A673 (cell line): ENCODE measurements at regions not wholly inside any gene's neighbourhood (a gene's known extent, or its start where the extent isn't known, plus 50 kb on each side); places are given as distances from the start of the nearest gene placed in this dataset.

Source experiments
- BruUV-seq: library from RNA; stranded (reverse); fragments of 400-500 nt; replicated peaks from 2 replicates; lab custom pipeline; 2021; lab: Mats Ljungman, UMichigan
- CTCF ChIA-PET: fragments of 300-600 bp; sonication (Branson Sonifier 250); formaldehyde crosslinking; loops from one replicate; lab custom pipeline; 2022; ENCODE audit warnings: antibody characterized with exemption; lab: Charles Lee
- POLR2A ChIA-PET: fragments of 300-600 bp; sonication (Branson Sonifier 250); formaldehyde crosslinking; loops from one replicate; lab custom pipeline; 2022; ENCODE audit warnings: antibody characterized with exemption; ENCODE audit not compliant: low non-redundant PET; lab: Charles Lee
- DNase-seq: peaks from one replicate; pipeline ENCODE4 v3.0.0-alpha.2; 2015; ENCODE audit warnings: low spot score
- H3K27ac ChIP-seq: fragments of 200-600 bp; sonication (generic); 2 replicates; pipeline ENCODE4 v1.5.1; 2016; ENCODE audit warnings: mixed run types, low read depth, mild to moderate bottlenecking, mixed read lengths, antibody characterized with exemption, low read length; ENCODE audit not compliant: poor library complexity, severe bottlenecking
- H3K27me3 ChIP-seq: fragments of 200-600 bp; sonication (generic); replicated peaks from 2 replicates; pipeline ENCODE4 v1.6.1; 2017; ENCODE audit warnings: mixed run types, low read depth, mild to moderate bottlenecking, mixed read lengths, antibody characterized with exemption, low read length; ENCODE audit not compliant: insufficient read depth, poor library complexity
- H3K36me3 ChIP-seq: fragments of 200-600 bp; sonication (generic); 2 replicates; pipeline ENCODE4 v1.6.1; 2016; ENCODE audit warnings: mixed run types, mild to moderate bottlenecking, mixed read lengths, antibody characterized with exemption, low read length; ENCODE audit not compliant: insufficient read depth, poor library complexity, severe bottlenecking
- H3K4me1 ChIP-seq: fragments of 200-600 bp; sonication (generic); 2 replicates; pipeline ENCODE4 v1.6.1; 2017; ENCODE audit warnings: mixed run types, mild to moderate bottlenecking, mixed read lengths, antibody characterized with exemption, low read length; ENCODE audit not compliant: insufficient read depth, poor library complexity, severe bottlenecking
- H3K4me3 ChIP-seq: fragments of 200-600 bp; sonication (generic); 2 replicates; pipeline ENCODE4 v1.5.1; 2016; ENCODE audit warnings: low read depth, mixed run types, mild to moderate bottlenecking, mixed read lengths, low read length; ENCODE audit not compliant: poor library complexity, severe bottlenecking
- H3K9me3 ChIP-seq: fragments of 200-600 bp; sonication (generic); 2 replicates; pipeline ENCODE4 v1.6.1; 2016; ENCODE audit warnings: mixed run types, low read depth, mild to moderate bottlenecking, mixed read lengths, antibody characterized with exemption, low read length; ENCODE audit not compliant: poor library complexity, severe bottlenecking
- CTCF ChIP-seq: fragments of 300-800, 200-600 bp; sonication (generic); conservative IDR thresholded peaks from 2 replicates; pipeline ENCODE4 v1.5.1; 2017; ENCODE audit warnings: low read depth, mild to moderate bottlenecking, antibody characterized with exemption, low read length, moderate library complexity, mixed read lengths
- EZH2 ChIP-seq: fragments of 200-600 bp; sonication (generic); IDR thresholded peaks from 2 replicates; pipeline ENCODE4 v1.6.1; 2017; ENCODE audit warnings: borderline replicate concordance, low read depth, mild to moderate bottlenecking, mixed read lengths, antibody characterized with exemption, low read length; ENCODE audit not compliant: poor library complexity, severe bottlenecking
- intact Hi-C: fragments of 100-400 bp; cut with micrococcal nuclease; formaldehyde crosslinking; loops from one replicate; pipeline ENCODE4 v1.10.0; 2022; ENCODE audit not compliant: unreplicated experiment

- no peak for DNase-seq
- ChIA-PET CTCF (no interaction called here), POLR2A (no interaction called here)
- no TSS peak for BruUV-seq
- no peak overlapping the region for H3K4me3 ChIP-seq
- no peaks in the 10 kb centered on the region for H3K36me3 ChIP-seq
- H3K27me3 ChIP-seq = no peaks in the 10 kb centered on the region
- no peaks in the 10 kb centered on the region for H3K4me1 ChIP-seq
- intact Hi-C loops = no loop called here
- no peak overlapping the region for H3K27ac ChIP-seq
- TF ChIP-seq EZH2 (no peak), CTCF (no peak)
- peaks cover 4% of the 10 kb centered on the region for H3K9me3 ChIP-seq
These were observed 426.8 kb upstream of the CDH9 start for GRCh38 chr5:27465140-27465539.

- H3K9me3 ChIP-seq = peaks cover 4% of the 10 kb centered on the region
- H3K36me3 ChIP-seq = no peaks in the 10 kb centered on the region
- no peaks in the 10 kb centered on the region for H3K27me3 ChIP-seq
- intact Hi-C loops = no loop called here
- no peaks in the 10 kb centered on the region for H3K4me1 ChIP-seq
- TF ChIP-seq EZH2 (no peak), CTCF (no peak)
- CTCF ChIA-PET = no interaction called here
- no peak for DNase-seq
- POLR2A ChIA-PET = no interaction called here
- H3K27ac ChIP-seq = no peak overlapping the region
- H3K4me3 ChIP-seq = no peak overlapping the region
- no TSS peak for BruUV-seq
These were observed 425.2 kb upstream of the CDH9 start for GRCh38 chr5:27463446-27464149.

GRCh38 chr5:27462936-27463335 lies 424.6 kb upstream of the CDH9 start:
- DNase-seq = no peak
- no TSS peak for BruUV-seq
- Histone ChIP-seq H3K4me3 (no peak overlapping the region), H3K27me3 (no peaks in the 10 kb centered on the region), H3K9me3 (peaks cover 4% of the 10 kb centered on the region), H3K36me3 (no peaks in the 10 kb centered on the region), H3K4me1 (no peaks in the 10 kb centered on the region), H3K27ac (no peak overlapping the region)
- intact Hi-C loops = no loop called here
- TF ChIP-seq CTCF (no peak), EZH2 (no peak)
- ChIA-PET CTCF (no interaction called here), POLR2A (no interaction called here)
